ENCODE measurements at regions not wholly inside any gene's neighbourhood (a gene's known extent, or its start where the extent isn't known, plus 50 kb on each side); places are given as distances from the start of the nearest gene placed in this dataset.
A peak's percentile ranks its signal among the peaks of the same experiment; 100 is the strongest.

DNA sequence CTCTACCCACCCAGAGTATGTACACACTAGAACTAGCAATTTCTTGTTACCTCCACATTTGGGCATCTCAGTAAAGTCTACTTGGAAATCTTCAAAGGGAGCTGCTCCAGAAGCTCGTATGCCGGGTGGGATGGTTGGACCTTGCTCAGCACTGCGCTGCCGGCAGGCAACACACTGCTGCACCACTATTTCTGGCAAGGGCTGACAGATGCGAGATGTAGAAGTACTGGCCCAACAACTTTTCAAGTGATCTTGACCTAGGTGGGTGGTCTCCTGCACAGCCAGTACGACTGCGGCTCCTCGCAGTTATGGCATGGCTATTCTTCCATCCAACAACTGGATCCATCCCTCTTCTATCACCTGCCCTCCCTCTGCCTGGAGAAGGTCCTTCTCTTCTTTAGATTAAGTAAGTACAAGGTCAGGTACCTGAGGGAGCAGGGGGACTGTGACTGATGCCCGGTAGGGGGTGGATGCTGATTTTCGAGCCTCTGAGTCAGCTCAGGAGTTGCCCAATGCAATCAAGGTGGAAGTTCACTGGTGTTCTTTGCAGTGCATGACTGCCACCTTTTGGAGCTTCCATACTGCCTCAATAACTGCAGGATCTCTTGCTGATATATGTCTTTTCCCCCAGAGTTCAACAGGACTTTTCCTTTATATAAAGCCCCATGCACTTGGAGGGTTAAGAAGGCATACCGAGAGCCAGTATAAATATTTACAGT lies 100.4 kb upstream of the SLC1A4 start:
- TF ChIP-seq, protein P1, sequence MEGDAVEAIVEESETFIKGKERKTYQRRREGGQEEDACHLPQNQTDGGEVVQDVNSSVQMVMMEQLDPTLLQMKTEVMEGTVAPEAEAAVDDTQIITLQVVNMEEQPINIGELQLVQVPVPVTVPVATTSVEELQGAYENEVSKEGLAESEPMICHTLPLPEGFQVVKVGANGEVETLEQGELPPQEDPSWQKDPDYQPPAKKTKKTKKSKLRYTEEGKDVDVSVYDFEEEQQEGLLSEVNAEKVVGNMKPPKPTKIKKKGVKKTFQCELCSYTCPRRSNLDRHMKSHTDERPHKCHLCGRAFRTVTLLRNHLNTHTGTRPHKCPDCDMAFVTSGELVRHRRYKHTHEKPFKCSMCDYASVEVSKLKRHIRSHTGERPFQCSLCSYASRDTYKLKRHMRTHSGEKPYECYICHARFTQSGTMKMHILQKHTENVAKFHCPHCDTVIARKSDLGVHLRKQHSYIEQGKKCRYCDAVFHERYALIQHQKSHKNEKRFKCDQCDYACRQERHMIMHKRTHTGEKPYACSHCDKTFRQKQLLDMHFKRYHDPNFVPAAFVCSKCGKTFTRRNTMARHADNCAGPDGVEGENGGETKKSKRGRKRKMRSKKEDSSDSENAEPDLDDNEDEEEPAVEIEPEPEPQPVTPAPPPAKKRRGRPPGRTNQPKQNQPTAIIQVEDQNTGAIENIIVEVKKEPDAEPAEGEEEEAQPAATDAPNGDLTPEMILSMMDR (IDR thresholded peaks at IDR 0.05), result peak; percentile 21 to 27
- TF ChIP-seq POLR2A (IDR thresholded peaks at IDR 0.05), result no peak
